ENCODE measurements at regions not wholly inside any gene's neighbourhood (a gene's known extent, or its start where the extent isn't known, plus 50 kb on each side); places are given as distances from the start of the nearest gene placed in this dataset.

- Histone ChIP-seq H3K4me1 (no peaks in the 10 kb centered on the region), H3K27ac (no peak overlapping the region), H3K27me3 (no peaks in the 10 kb centered on the region), H3K36me3 (no peaks in the 10 kb centered on the region), H3K4me3 (no peak overlapping the region), H3K9me3 (no peaks in the 10 kb centered on the region)
- DNase-seq (ENCODE audit: extremely low spot score in 2 of 2) = no peak
- intact Hi-C loops (cut with DNase I) = no loop called here
- TF ChIP-seq POLR2A (IDR thresholded peaks at IDR 0.05) (no peak), POLR2AphosphoS5 (IDR thresholded peaks at IDR 0.05; ENCODE audit: insufficient read depth in 1 of 2, low read depth in 1 of 2) (peak in 1 of 2 donors; percentile 18)
Measured at GRCh38 chr7:81175275-81175940, 256.6 kb upstream of the SEMA3C start.

- Histone ChIP-seq H3K27ac (no peak overlapping the region), H3K36me3 (no peaks in the 10 kb centered on the region), H3K4me3 (no peak overlapping the region), H3K9me3 (no peaks in the 10 kb centered on the region), H3K4me1 (no peaks in the 10 kb centered on the region), H3K27me3 (no peaks in the 10 kb centered on the region)
- TF ChIP-seq POLR2AphosphoS5 (IDR thresholded peaks at IDR 0.05; ENCODE audit: insufficient read depth in 1 of 2, low read depth in 1 of 2) (no peak), CTCF (IDR thresholded peaks at IDR 0.05) (no peak), POLR2A (IDR thresholded peaks at IDR 0.05) (no peak)
- intact Hi-C loops (cut with DNase I) = no loop called here
- no peak for DNase-seq (ENCODE audit: extremely low spot score in 2 of 2)
Measured at GRCh38 chr7:81173766-81174281, 255.0 kb upstream of the SEMA3C start.

- no peaks in the 10 kb centered on the region for H3K27me3 ChIP-seq
- no peaks in the 10 kb centered on the region for H3K36me3 ChIP-seq
- intact Hi-C loops (cut with DNase I) = no loop called here
- no peak for TF ChIP-seq POLR2A (IDR thresholded peaks at IDR 0.05)
- TF ChIP-seq POLR2AphosphoS5 (IDR thresholded peaks at IDR 0.05; ENCODE audit: insufficient read depth in 1 of 2, low read depth in 1 of 2) = no peak
- no peak for TF ChIP-seq CTCF (IDR thresholded peaks at IDR 0.05)
- no peak overlapping the region for H3K27ac ChIP-seq
- H3K4me3 ChIP-seq = no peak overlapping the region
- no peaks in the 10 kb centered on the region for H3K9me3 ChIP-seq
- DNase-seq (ENCODE audit: extremely low spot score in 2 of 2) = no peak
- H3K4me1 ChIP-seq = no peaks in the 10 kb centered on the region
Measured at GRCh38 chr7:81170291-81170690, 251.4 kb upstream of the SEMA3C start.

- Histone ChIP-seq H3K9me3 (no peaks in the 10 kb centered on the region), H3K4me3 (no peak overlapping the region), H3K4me1 (no peaks in the 10 kb centered on the region), H3K27ac (no peak overlapping the region), H3K36me3 (no peaks in the 10 kb centered on the region), H3K27me3 (no peaks in the 10 kb centered on the region)
- no peak for TF ChIP-seq CTCF (IDR thresholded peaks at IDR 0.05)
- no peak for TF ChIP-seq POLR2AphosphoS5 (IDR thresholded peaks at IDR 0.05; ENCODE audit: insufficient read depth in 1 of 2, low read depth in 1 of 2)
- TF ChIP-seq POLR2A (IDR thresholded peaks at IDR 0.05) = no peak
- intact Hi-C loops (cut with DNase I) = no loop called here
- no peak for DNase-seq (ENCODE audit: extremely low spot score in 2 of 2)
Measured at GRCh38 chr7:81167934-81168333, 249.1 kb upstream of the SEMA3C start.

- H3K27me3 ChIP-seq = no peaks in the 10 kb centered on the region
- no peaks in the 10 kb centered on the region for H3K36me3 ChIP-seq
- intact Hi-C loops (cut with DNase I) = no loop called here
- H3K9me3 ChIP-seq = no peaks in the 10 kb centered on the region
- no peaks in the 10 kb centered on the region for H3K4me1 ChIP-seq
- H3K4me3 ChIP-seq = no peak overlapping the region
- TF ChIP-seq CTCF (IDR thresholded peaks at IDR 0.05) = no peak
- DNase-seq (ENCODE audit: extremely low spot score in 2 of 2) = no peak
- no peak overlapping the region for H3K27ac ChIP-seq
Measured at GRCh38 chr7:81165070-81165469, 246.2 kb upstream of the SEMA3C start.
